ENCODE measurements at regions not wholly inside any gene's neighbourhood (a gene's known extent, or its start where the extent isn't known, plus 50 kb on each side); places are given as distances from the start of the nearest gene placed in this dataset.

GRCh38 chr14:73778736-73779135 is 64.6 kb upstream of the PNMA1 start:
- peaks cover 8% of the 10 kb centered on the region for H3K4me1 ChIP-seq (replicated peaks; ENCODE audit: insufficient read depth)
- no TSS peak for BruUV-seq (replicated peaks)
- H3K4me2 ChIP-seq, result no peak overlapping the region
- peaks cover 7% of the 10 kb centered on the region; the same call in 1 of the 2 replicates for H3F3A ChIP-seq (ENCODE audit: insufficient read depth, low read depth)
- H3K27ac ChIP-seq, result no peak overlapping the region
- no peaks in the 10 kb centered on the region for H3K27me3 ChIP-seq (ENCODE audit: insufficient read depth, low read depth)
- intact Hi-C loops (cut with micrococcal nuclease; ENCODE audit: unreplicated experiment), result no loop called here
- H3K9me2 ChIP-seq (ENCODE audit: insufficient read depth), result no peaks in the 10 kb centered on the region
- peaks cover 9% of the 10 kb centered on the region for H4K20me1 ChIP-seq (ENCODE audit: insufficient read depth)
- no peak overlapping the region for H2AFZ ChIP-seq
- no peaks in the 10 kb centered on the region for H3K9me3 ChIP-seq (ENCODE audit: insufficient read depth, low read depth)
- H3K79me2 ChIP-seq (ENCODE audit: low read depth), result peaks cover 85% of the 10 kb centered on the region
- no peaks in the 10 kb centered on the region for H3K36me3 ChIP-seq (ENCODE audit: low read depth)
- DNase-seq, result no peak
- TF ChIP-seq CTCF (conservative IDR thresholded peaks at IDR 0.05), result no peak
- TF ChIP-seq EZH2 (IDR thresholded peaks at IDR 0.05; ENCODE audit: low read depth), result no peak
- CTCF ChIA-PET, result interaction anchor here (0.7 kb wide), 1 partner anchor 129 kb away, joined by 6 read pairs; no protein-coding TSS in a partner anchor
- POLR2A ChIA-PET (ENCODE audit: unreplicated experiment), result interaction anchor here (0.6 kb wide), 1 partner anchor 17 kb away, joined by 3 read pairs; no protein-coding TSS in a partner anchor
- no peak overlapping the region for H3K4me3 ChIP-seq

GRCh38 chr14:73777420-73777819 is 63.2 kb upstream of the PNMA1 start:
- no TSS peak for BruUV-seq (replicated peaks)
- CTCF ChIA-PET, result interaction anchor here (0.9 to 1.5 kb wide), 3 partner anchors 9 to 49 kb away, joined by 3 to 6 read pairs (median 5); no protein-coding TSS in a partner anchor
- peaks cover 81% of the 10 kb centered on the region for H3K79me2 ChIP-seq (ENCODE audit: low read depth)
- H3K9me2 ChIP-seq (ENCODE audit: insufficient read depth), result no peaks in the 10 kb centered on the region
- no peak overlapping the region for H2AFZ ChIP-seq
- no peak for DNase-seq
- no peak overlapping the region for H3K4me2 ChIP-seq
- H3K36me3 ChIP-seq (ENCODE audit: low read depth), result no peaks in the 10 kb centered on the region
- peaks cover 9% of the 10 kb centered on the region for H4K20me1 ChIP-seq (ENCODE audit: insufficient read depth)
- no peak overlapping the region for H3K4me3 ChIP-seq
- H3F3A ChIP-seq (ENCODE audit: insufficient read depth, low read depth), result no peaks in the 10 kb centered on the region; the same call in 1 of the 2 replicates
- no peak overlapping the region for H3K27ac ChIP-seq
- intact Hi-C loops (cut with micrococcal nuclease; ENCODE audit: unreplicated experiment), result no loop called here
- TF ChIP-seq CTCF (conservative IDR thresholded peaks at IDR 0.05) (0 out of 2 replicates have a peak, but pooled peaks have one; percentile 15), EZH2 (IDR thresholded peaks at IDR 0.05; ENCODE audit: low read depth) (no peak)
- no peaks in the 10 kb centered on the region for H3K27me3 ChIP-seq (ENCODE audit: insufficient read depth, low read depth)
- H3K4me1 ChIP-seq (replicated peaks; ENCODE audit: insufficient read depth), result no peaks in the 10 kb centered on the region
- POLR2A ChIA-PET (ENCODE audit: unreplicated experiment), result interaction anchor here (0.8 kb wide), 1 partner anchor 24 kb away, joined by 7 read pairs; no protein-coding TSS in a partner anchor
- H3K9me3 ChIP-seq (ENCODE audit: insufficient read depth, low read depth), result no peaks in the 10 kb centered on the region

DNA sequence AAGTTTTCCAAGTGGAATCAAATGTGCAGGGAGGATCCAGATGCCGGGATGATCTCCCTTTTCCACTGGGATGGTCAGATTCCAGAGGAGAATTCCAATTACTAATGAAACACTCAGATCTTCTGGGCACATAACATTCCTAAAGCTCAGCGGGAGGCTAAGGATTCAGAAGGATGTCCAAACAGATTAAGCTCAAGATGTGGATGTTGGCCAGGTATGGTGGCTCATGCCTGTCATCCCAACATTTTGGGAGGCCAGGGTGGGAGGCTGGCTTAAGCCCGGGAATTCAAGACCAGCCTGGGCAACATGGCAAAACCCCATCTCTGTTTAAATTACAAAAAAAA is 62.0 kb upstream of the PNMA1 start:
- H3K27me3 ChIP-seq (ENCODE audit: insufficient read depth, low read depth), result no peaks in the 10 kb centered on the region

More for the DNA sequence above, 62.0 kb upstream of the PNMA1 start:
- intact Hi-C loops (cut with micrococcal nuclease; ENCODE audit: unreplicated experiment), result no loop called here
- Histone ChIP-seq H3K4me3 (no peak overlapping the region), H2AFZ (no peak overlapping the region), H3K27ac (no peak overlapping the region), H3F3A (ENCODE audit: insufficient read depth, low read depth) (no peaks in the 10 kb centered on the region; the same call in 1 of the 2 replicates), H3K9me3 (ENCODE audit: insufficient read depth, low read depth) (no peaks in the 10 kb centered on the region), H3K9me2 (ENCODE audit: insufficient read depth) (no peaks in the 10 kb centered on the region), H3K4me1 (replicated peaks; ENCODE audit: insufficient read depth) (no peaks in the 10 kb centered on the region), H4K20me1 (ENCODE audit: insufficient read depth) (peaks cover 9% of the 10 kb centered on the region), H3K4me2 (no peak overlapping the region), H3K79me2 (ENCODE audit: low read depth) (peaks cover 77% of the 10 kb centered on the region), H3K36me3 (ENCODE audit: low read depth) (no peaks in the 10 kb centered on the region)
- no TSS peak for BruUV-seq (replicated peaks)
- TF ChIP-seq EZH2 (IDR thresholded peaks at IDR 0.05; ENCODE audit: low read depth), result no peak
- TF ChIP-seq CTCF (conservative IDR thresholded peaks at IDR 0.05), result no peak
- POLR2A ChIA-PET (ENCODE audit: unreplicated experiment), result no interaction called here
- CTCF ChIA-PET, result no interaction called here
- no peak for DNase-seq

All from PC-9 (cell line).